ENCODE measurements at regions not wholly inside any gene's neighbourhood (a gene's known extent, or its start where the extent isn't known, plus 50 kb on each side); places are given as distances from the start of the nearest gene placed in this dataset.

DNA sequence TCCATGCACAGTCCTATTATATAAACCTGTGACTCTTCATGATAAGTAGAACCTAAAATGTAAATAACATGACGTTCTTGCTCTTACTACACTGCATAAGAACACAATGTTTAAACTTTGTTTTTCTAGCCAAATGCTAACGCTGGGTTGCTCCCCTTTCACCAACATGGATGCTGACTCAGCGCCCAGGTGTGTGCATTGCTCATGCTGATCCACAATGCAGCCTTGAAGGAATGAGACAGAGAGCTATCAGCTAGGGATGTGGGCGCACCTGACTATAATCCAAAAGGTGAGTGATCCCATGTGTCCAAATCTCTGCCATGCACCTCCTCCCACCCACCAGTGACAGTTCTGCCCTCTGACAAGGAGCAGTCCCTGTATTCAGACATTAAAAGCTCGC is 235.0 kb downstream of the IRS1 start:
- TF ChIP-seq EZH2 (IDR thresholded peaks at IDR 0.05; ENCODE audit: borderline replicate concordance, low read length), result no peak
- TF ChIP-seq, protein P1, sequence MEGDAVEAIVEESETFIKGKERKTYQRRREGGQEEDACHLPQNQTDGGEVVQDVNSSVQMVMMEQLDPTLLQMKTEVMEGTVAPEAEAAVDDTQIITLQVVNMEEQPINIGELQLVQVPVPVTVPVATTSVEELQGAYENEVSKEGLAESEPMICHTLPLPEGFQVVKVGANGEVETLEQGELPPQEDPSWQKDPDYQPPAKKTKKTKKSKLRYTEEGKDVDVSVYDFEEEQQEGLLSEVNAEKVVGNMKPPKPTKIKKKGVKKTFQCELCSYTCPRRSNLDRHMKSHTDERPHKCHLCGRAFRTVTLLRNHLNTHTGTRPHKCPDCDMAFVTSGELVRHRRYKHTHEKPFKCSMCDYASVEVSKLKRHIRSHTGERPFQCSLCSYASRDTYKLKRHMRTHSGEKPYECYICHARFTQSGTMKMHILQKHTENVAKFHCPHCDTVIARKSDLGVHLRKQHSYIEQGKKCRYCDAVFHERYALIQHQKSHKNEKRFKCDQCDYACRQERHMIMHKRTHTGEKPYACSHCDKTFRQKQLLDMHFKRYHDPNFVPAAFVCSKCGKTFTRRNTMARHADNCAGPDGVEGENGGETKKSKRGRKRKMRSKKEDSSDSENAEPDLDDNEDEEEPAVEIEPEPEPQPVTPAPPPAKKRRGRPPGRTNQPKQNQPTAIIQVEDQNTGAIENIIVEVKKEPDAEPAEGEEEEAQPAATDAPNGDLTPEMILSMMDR (IDR thresholded peaks at IDR 0.05; ENCODE audit: low read length), result no peak

All from OCI-LY1 (cell line).